Neural progenitor cell (in vitro differentiated cells): ENCODE measurements at regions not wholly inside any gene's neighbourhood (a gene's known extent, or its start where the extent isn't known, plus 50 kb on each side); places are given as distances from the start of the nearest gene placed in this dataset.
"Not testable (repeated sequence)": the region's sequence is repeated elsewhere in the genome, so short reads cannot be mapped to it uniquely, and the experiment has no call there.

ENCODE experiments used
- DNase-seq: peaks from one replicate; pipeline ENCODE4 v3.0.0-alpha.2; 2016; ENCODE audit warnings: low spot score
- H2AFZ ChIP-seq: fragments of 200-600 bp; sonication (generic); replicated peaks from 2 replicates; pipeline ENCODE4 v1.6.1; 2016; ENCODE audit warnings: antibody characterized with exemption
- H3F3A ChIP-seq: fragments of 200-600 bp; sonication (generic); 2 replicates; pipeline ENCODE4 v1.6.1; 2016; ENCODE audit warnings: antibody characterized with exemption, low read depth
- H3K27ac ChIP-seq: fragments of 200-600 bp; sonication (generic); 2 replicates; pipeline ENCODE4 v1.5.1; 2016; ENCODE audit warnings: mild to moderate bottlenecking
- H3K27me3 ChIP-seq: fragments of 200-600 bp; sonication (generic); 2 replicates; pipeline ENCODE4 v1.6.1; 2016; ENCODE audit warnings: mild to moderate bottlenecking, moderate library complexity
- H3K36me3 ChIP-seq: fragments of 200-600 bp; sonication (generic); 2 replicates; pipeline ENCODE4 v1.5.1; 2016
- H3K4me1 ChIP-seq: fragments of 200-600 bp; sonication (generic); 2 replicates; pipeline ENCODE4 v1.6.1; 2016; ENCODE audit warnings: mixed run types
- H3K4me2 ChIP-seq: fragments of 200-600 bp; sonication (generic); 2 replicates; pipeline ENCODE4 v1.6.1; 2016
- H3K4me3 ChIP-seq: fragments of 200-600 bp; sonication (generic); 2 replicates; pipeline ENCODE4 v1.5.1; 2016
- H3K79me2 ChIP-seq: fragments of 200-600 bp; sonication (generic); 2 replicates; pipeline ENCODE4 v1.6.1; 2016; ENCODE audit warnings: low read depth
- H3K9ac ChIP-seq: fragments of 200-600 bp; sonication (generic); 2 replicates; pipeline ENCODE4 v1.6.1; 2016
- H3K9me3 ChIP-seq: fragments of 200-600 bp; sonication (generic); 2 replicates; pipeline ENCODE4 v1.5.1; 2016; ENCODE audit warnings: low read depth
- H4K20me1 ChIP-seq: fragments of 200-600 bp; sonication (generic); 2 replicates; pipeline ENCODE4 v1.6.1; 2016; ENCODE audit warnings: low read depth
- H3K27ac Mint-ChIP-seq: 3 replicates; pipeline ENCODE4 v1.8.0; 2021; ENCODE audit warnings: mixed read lengths
- H3K27me3 Mint-ChIP-seq: 2 replicates; pipeline ENCODE4 v1.8.0; 2022; ENCODE audit warnings: low read depth, mild to moderate bottlenecking, inconsistent platforms, moderate library complexity, mixed read lengths; ENCODE audit not compliant: insufficient read depth
- H3K36me3 Mint-ChIP-seq: 3 replicates; pipeline ENCODE4 v1.8.0; 2021; ENCODE audit warnings: mixed read lengths
- H3K4me1 Mint-ChIP-seq: 3 replicates; pipeline ENCODE4 v1.8.0; 2021; ENCODE audit warnings: mixed read lengths
- H3K4me3 Mint-ChIP-seq: 3 replicates; pipeline ENCODE4 v1.8.0; 2021; ENCODE audit warnings: mild to moderate bottlenecking, moderate library complexity, mixed read lengths
- H3K9me3 Mint-ChIP-seq: 3 replicates; pipeline ENCODE4 v1.8.0; 2020; ENCODE audit warnings: mixed read lengths
- EZH2 ChIP-seq: fragments of 200-600 bp; sonication (generic); IDR thresholded peaks from 2 replicates; pipeline ENCODE4 v1.6.1; 2017; ENCODE audit warnings: antibody characterized with exemption, mild to moderate bottlenecking, moderate library complexity
- EZH2phosphoT487 ChIP-seq: fragments of 200-600 bp; sonication (generic); IDR thresholded peaks from 2 replicates; pipeline ENCODE4 v1.6.1; 2017; ENCODE audit warnings: antibody characterized with exemption
- TF ChIP-seq, protein P1 (sequence below): fragments of 200-600 bp; sonication (generic); IDR thresholded peaks from 2 replicates; pipeline ENCODE4 v1.5.1; 2017; ENCODE audit warnings: antibody characterized with exemption, mild to moderate bottlenecking

GRCh38 chr3:70464465-70464864 is 152.0 kb upstream of the MDFIC2 start:
- Mint-ChIP-seq H3K36me3 (no peaks in the 10 kb centered on the region), H3K27me3 (no peaks in the 10 kb centered on the region), H3K9me3 (peaks cover 3% of the 10 kb centered on the region), H3K4me1 (no peaks in the 10 kb centered on the region), H3K27ac (no peak overlapping the region), H3K4me3 (no peak overlapping the region)
- Histone ChIP-seq H3K9me3 (no peaks in the 10 kb centered on the region), H3K27ac (no peak overlapping the region), H3K4me3 (no peak overlapping the region), H3K27me3 (no peaks in the 10 kb centered on the region), H3K79me2 (no peaks in the 10 kb centered on the region), H4K20me1 (no peaks in the 10 kb centered on the region), H2AFZ (no peak overlapping the region), H3F3A (no peaks in the 10 kb centered on the region), H3K4me1 (no peaks in the 10 kb centered on the region), H3K36me3 (no peaks in the 10 kb centered on the region), H3K9ac (no peak overlapping the region), H3K4me2 (no peak overlapping the region)
- no peak for DNase-seq
- TF ChIP-seq, protein P1, sequence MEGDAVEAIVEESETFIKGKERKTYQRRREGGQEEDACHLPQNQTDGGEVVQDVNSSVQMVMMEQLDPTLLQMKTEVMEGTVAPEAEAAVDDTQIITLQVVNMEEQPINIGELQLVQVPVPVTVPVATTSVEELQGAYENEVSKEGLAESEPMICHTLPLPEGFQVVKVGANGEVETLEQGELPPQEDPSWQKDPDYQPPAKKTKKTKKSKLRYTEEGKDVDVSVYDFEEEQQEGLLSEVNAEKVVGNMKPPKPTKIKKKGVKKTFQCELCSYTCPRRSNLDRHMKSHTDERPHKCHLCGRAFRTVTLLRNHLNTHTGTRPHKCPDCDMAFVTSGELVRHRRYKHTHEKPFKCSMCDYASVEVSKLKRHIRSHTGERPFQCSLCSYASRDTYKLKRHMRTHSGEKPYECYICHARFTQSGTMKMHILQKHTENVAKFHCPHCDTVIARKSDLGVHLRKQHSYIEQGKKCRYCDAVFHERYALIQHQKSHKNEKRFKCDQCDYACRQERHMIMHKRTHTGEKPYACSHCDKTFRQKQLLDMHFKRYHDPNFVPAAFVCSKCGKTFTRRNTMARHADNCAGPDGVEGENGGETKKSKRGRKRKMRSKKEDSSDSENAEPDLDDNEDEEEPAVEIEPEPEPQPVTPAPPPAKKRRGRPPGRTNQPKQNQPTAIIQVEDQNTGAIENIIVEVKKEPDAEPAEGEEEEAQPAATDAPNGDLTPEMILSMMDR = no peak
- no peak for TF ChIP-seq EZH2phosphoT487
- TF ChIP-seq EZH2 = no peak

DNA sequence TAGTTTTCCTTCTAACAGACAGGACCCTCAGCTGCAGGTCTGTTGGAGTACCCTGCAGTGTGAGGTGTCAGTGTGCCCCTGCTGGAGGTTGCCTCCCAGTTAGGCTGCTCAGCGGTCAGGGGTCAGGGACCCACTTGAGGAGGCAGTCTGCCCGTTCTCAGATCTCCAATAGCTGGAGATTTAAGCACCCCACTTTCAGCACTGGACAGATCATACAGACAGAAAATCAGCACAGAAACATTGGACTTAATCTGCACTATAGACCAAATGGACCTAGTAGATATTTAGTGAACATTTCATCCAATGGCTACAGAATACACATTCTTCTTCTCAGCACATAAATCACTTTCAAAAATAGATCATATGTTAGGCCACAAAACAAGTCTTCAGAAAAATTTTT is 137.8 kb upstream of the MDFIC2 start:
- not testable (repeated sequence) for H3K27me3 Mint-ChIP-seq, H3K4me2 ChIP-seq, H4K20me1 ChIP-seq

DNA sequence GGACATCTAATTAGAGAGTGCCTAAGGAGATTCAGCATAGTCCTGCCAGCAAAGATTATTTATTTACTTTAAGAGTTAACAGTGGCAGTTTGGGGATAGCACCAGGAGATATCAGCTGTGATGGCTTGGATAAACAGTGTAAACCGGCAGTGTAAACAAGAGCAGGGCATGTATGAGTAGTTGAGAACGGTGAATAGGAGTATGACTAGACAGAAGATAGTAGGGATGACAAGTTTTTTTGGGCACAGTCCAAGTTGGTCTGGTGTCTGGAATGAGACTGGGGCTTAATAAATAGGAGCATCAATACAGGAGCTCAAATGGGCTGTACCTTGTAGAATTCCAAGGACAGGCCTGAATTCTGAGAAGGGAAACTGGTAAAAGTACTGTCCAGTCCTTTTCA is 123.0 kb upstream of the MDFIC2 start:
- H3K9me3 ChIP-seq, H2AFZ ChIP-seq, H3K27me3 ChIP-seq, H3K4me3 ChIP-seq, H3K79me2 ChIP-seq, H3K36me3 Mint-ChIP-seq, H3K9me3 Mint-ChIP-seq, H3K9ac ChIP-seq, H3K27ac ChIP-seq, H3K27ac Mint-ChIP-seq, H3K4me2 ChIP-seq, H3K4me1 Mint-ChIP-seq, H3K36me3 ChIP-seq, H3K4me1 ChIP-seq, H3F3A ChIP-seq, H3K27me3 Mint-ChIP-seq, H3K4me3 Mint-ChIP-seq, H4K20me1 ChIP-seq, DNase-seq: not testable (repeated sequence)

More for the DNA sequence above, 137.8 kb upstream of the MDFIC2 start:
- H3K36me3 Mint-ChIP-seq, DNase-seq, H2AFZ ChIP-seq, H3K4me3 Mint-ChIP-seq, H3K36me3 ChIP-seq, H3K27me3 ChIP-seq, H3K4me3 ChIP-seq, H3K9ac ChIP-seq, H3K4me1 ChIP-seq, H3F3A ChIP-seq, H3K4me1 Mint-ChIP-seq, H3K9me3 ChIP-seq, H3K27ac Mint-ChIP-seq, H3K79me2 ChIP-seq, H3K27ac ChIP-seq: not testable (repeated sequence)
- H3K9me3 Mint-ChIP-seq = peaks cover 17% of the 10 kb centered on the region

GRCh38 chr3:70433091-70433490 is 120.7 kb upstream of the MDFIC2 start:
- H3K4me3 ChIP-seq = no peak overlapping the region
- H3K9me3 Mint-ChIP-seq = no peaks in the 10 kb centered on the region
- H3K9me3 ChIP-seq = no peaks in the 10 kb centered on the region
- H3K4me3 Mint-ChIP-seq = no peak overlapping the region
- no peak overlapping the region for H3K27ac Mint-ChIP-seq
- H3K4me1 Mint-ChIP-seq = no peaks in the 10 kb centered on the region
- H2AFZ ChIP-seq = no peak overlapping the region
- no peaks in the 10 kb centered on the region for H3K36me3 ChIP-seq
- no peak for DNase-seq
- H4K20me1 ChIP-seq = no peaks in the 10 kb centered on the region
- H3K27ac ChIP-seq = no peak overlapping the region
- no peaks in the 10 kb centered on the region for H3F3A ChIP-seq
- no peaks in the 10 kb centered on the region for H3K4me1 ChIP-seq
- TF ChIP-seq, protein P1 = no peak
- TF ChIP-seq EZH2 = no peak
- H3K79me2 ChIP-seq = no peaks in the 10 kb centered on the region
- no peaks in the 10 kb centered on the region for H3K27me3 ChIP-seq
- no peaks in the 10 kb centered on the region for H3K27me3 Mint-ChIP-seq
- H3K36me3 Mint-ChIP-seq = no peaks in the 10 kb centered on the region
- no peak overlapping the region for H3K9ac ChIP-seq
- H3K4me2 ChIP-seq = no peak overlapping the region
